ENCODE measurements at regions not wholly inside any gene's neighbourhood (a gene's known extent, or its start where the extent isn't known, plus 50 kb on each side); places are given as distances from the start of the nearest gene placed in this dataset.
"Not testable (repeated sequence)": the region's sequence is repeated elsewhere in the genome, so short reads cannot be mapped to it uniquely, and the experiment has no call there.

DNA sequence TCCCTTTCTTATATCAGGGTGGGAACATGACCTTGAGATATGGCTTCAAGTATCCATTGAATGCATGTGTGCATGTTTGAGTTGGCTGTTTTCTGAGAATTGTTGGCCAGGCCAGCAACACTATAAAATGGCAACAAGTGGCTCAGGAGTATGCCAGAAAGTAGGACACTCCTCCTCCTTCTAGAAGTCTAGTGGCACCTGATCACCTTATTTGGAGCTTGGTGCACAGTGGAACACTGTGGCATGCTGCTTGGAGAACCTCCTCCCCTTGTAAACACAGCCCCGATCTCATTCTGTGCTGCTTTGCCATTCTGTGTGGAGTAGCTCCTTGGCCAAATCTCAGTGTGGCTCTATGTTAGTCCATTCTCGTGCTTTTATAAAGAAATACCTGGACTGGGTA lies 114.8 kb upstream of the NDN start:
- H3K9me3 ChIP-seq, result no peaks in the 10 kb centered on the region
- WGBS, 3 donors, result 58 to 75% (median 61%) methylated on average over 2 of the region's 2 CpGs
- DNase-seq, result no peak
- no peaks in the 10 kb centered on the region for H3K36me3 ChIP-seq
- intact Hi-C loops (cut with DNase I), result no loop called here
- TF ChIP-seq POLR2A (IDR thresholded peaks at IDR 0.05) (no peak), EP300 (IDR thresholded peaks at IDR 0.05) (no peak)
- TF ChIP-seq, protein P1, sequence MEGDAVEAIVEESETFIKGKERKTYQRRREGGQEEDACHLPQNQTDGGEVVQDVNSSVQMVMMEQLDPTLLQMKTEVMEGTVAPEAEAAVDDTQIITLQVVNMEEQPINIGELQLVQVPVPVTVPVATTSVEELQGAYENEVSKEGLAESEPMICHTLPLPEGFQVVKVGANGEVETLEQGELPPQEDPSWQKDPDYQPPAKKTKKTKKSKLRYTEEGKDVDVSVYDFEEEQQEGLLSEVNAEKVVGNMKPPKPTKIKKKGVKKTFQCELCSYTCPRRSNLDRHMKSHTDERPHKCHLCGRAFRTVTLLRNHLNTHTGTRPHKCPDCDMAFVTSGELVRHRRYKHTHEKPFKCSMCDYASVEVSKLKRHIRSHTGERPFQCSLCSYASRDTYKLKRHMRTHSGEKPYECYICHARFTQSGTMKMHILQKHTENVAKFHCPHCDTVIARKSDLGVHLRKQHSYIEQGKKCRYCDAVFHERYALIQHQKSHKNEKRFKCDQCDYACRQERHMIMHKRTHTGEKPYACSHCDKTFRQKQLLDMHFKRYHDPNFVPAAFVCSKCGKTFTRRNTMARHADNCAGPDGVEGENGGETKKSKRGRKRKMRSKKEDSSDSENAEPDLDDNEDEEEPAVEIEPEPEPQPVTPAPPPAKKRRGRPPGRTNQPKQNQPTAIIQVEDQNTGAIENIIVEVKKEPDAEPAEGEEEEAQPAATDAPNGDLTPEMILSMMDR (IDR thresholded peaks at IDR 0.05), result no peak
- no peaks in the 10 kb centered on the region for H3K4me1 ChIP-seq (ENCODE audit: insufficient read depth)
- no peak overlapping the region for H3K27ac ChIP-seq
- H3K27me3 ChIP-seq, result no peaks in the 10 kb centered on the region
- no peak overlapping the region for H3K4me3 ChIP-seq

DNA sequence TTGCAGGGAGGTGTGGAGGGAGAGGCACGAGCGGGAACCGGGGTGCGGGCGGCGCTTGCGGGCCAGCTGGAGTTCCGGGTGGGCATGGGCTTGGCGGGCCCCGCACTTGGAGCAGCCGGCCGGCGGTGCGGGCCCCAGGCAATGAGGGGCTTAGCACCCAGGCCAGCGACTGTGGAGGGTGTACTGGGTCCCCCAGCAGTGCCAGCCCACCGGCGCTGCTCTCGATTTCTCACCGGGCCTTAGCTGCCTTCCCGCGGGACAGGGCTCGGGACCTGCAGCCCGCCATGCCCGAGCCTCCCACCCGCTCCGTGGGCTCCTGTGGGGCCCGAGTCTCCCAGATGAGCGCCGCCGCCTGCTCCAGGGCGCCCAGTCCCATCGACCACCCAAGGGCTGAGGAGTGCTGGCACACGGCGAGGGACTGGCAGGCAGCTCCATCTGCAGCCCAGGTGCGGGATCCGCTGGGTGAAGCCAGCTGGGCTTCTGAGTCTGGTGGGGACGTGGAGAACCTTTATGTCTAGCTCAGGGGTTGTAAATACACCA lies 115.9 kb upstream of the NDN start:
- H3K9me3 ChIP-seq; DNase-seq; H3K4me3 ChIP-seq; intact Hi-C loops (cut with DNase I); H3K36me3 ChIP-seq; H3K4me1 ChIP-seq (ENCODE audit: insufficient read depth); H3K27me3 ChIP-seq; H3K27ac ChIP-seq: not testable (repeated sequence)
- WGBS, 3 donors, result 88 to 89% (median 88%) methylated on average over 15 to 37 of the region's 37 CpGs

DNA sequence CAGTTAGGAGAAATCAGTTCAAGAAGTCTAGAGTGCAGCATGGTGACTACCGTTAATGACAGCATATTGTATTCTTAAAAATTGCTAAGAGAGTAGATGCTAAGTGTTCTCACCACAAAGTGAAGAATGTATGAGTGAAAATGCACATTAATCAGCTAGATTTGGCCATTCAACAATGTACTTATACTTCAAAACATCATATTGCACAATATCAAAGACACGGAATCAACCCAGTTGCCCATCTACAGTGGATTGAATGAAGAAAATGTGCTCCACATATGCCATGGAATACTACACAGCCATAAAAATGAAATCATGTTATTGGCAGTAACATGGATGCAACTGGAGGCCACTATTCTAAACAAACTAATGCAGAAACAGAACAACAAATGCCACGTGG lies 119.9 kb upstream of the NDN start:
- Histone ChIP-seq H3K27ac (no peak overlapping the region), H3K36me3 (no peaks in the 10 kb centered on the region), H3K4me3 (no peak overlapping the region), H3K27me3 (no peaks in the 10 kb centered on the region), H3K9me3 (no peaks in the 10 kb centered on the region), H3K4me1 (ENCODE audit: insufficient read depth) (no peaks in the 10 kb centered on the region)
- intact Hi-C loops (cut with DNase I), result no loop called here
- 55 to 67% (median 63%) methylated on average over 3 of the region's 3 CpGs for WGBS, 3 donors
- no peak for TF ChIP-seq POLR2A (IDR thresholded peaks at IDR 0.05)
- TF ChIP-seq, protein P1 (IDR thresholded peaks at IDR 0.05), result no peak
- no peak for DNase-seq

DNA sequence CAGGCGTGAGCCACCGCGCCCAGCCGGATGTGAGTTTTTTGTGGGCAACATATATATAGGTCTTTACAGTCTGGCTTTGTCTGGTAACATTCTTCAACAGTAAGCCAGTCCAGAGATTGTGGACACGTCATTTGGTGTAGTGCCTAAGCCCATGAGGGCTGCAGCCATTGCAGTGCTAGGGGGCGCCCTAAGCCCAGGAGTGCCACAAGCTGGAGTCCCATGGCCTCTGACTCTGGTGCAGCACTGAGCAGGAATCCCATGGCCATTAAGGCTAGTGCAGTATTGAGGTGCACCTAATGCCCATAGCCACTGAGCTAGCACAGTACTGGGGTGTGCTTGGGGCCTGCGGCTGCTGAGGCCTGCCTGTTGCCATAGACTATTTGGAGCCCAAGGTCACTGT lies 136.4 kb upstream of the NDN start:
- no peaks in the 10 kb centered on the region for H3K36me3 ChIP-seq
- H3K27me3 ChIP-seq, result no peaks in the 10 kb centered on the region
- no peaks in the 10 kb centered on the region for H3K4me1 ChIP-seq (ENCODE audit: insufficient read depth)
- H3K9me3 ChIP-seq, result no peaks in the 10 kb centered on the region
- no peak for DNase-seq
- H3K4me3 ChIP-seq, result no peak overlapping the region
- TF ChIP-seq POLR2A (IDR thresholded peaks at IDR 0.05) (no peak), EP300 (IDR thresholded peaks at IDR 0.05) (no peak)
- TF ChIP-seq, protein P1 (IDR thresholded peaks at IDR 0.05), result no peak
- 71 to 80% (median 72%) methylated on average over 7 of the region's 7 CpGs for WGBS, 3 donors
- intact Hi-C loops (cut with DNase I), result no loop called here
- H3K27ac ChIP-seq, result no peak overlapping the region

DNA sequence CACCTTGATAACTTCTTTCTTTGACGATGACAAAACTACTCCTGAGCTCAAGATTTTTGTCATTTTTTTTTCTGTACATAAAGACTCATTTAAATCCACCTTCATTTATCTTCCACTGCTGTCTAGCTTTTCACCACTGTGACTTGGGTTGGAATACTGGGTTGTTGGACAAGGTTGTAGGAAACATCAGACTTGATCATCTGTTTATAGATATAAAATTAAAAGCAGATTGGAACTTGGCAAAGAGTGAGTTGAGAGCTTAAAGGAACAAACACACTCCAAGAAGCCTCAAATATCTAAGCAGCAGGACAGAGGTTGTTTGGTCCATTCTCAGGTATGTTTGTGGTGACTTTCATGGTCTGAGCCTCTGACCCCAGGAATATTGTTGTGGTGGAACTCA lies 141.7 kb upstream of the NDN start:
- TF ChIP-seq, protein P1 (IDR thresholded peaks at IDR 0.05), result no peak

More for the DNA sequence above, 141.7 kb upstream of the NDN start:
- H3K4me3 ChIP-seq, result no peak overlapping the region
- 47 to 57% (median 56%) methylated on average over 1 of the region's 1 CpG for WGBS, 3 donors
- DNase-seq, result no peak
- H3K27ac ChIP-seq, result no peak overlapping the region
- intact Hi-C loops (cut with DNase I), result no loop called here
- H3K27me3 ChIP-seq, result no peaks in the 10 kb centered on the region
- no peaks in the 10 kb centered on the region for H3K36me3 ChIP-seq
- no peaks in the 10 kb centered on the region for H3K4me1 ChIP-seq (ENCODE audit: insufficient read depth)
- H3K9me3 ChIP-seq, result no peaks in the 10 kb centered on the region
